ENCODE measurements at regions not wholly inside any gene's neighbourhood (a gene's known extent, or its start where the extent isn't known, plus 50 kb on each side); places are given as distances from the start of the nearest gene placed in this dataset.
"Not testable (repeated sequence)": the region's sequence is repeated elsewhere in the genome, so short reads cannot be mapped to it uniquely, and the experiment has no call there.

GRCh38 chr4:60709061-60709460 lies 491.1 kb upstream of the ADGRL3 start:
- Mint-ChIP-seq H3K9me3 (peaks cover 12% of the 10 kb centered on the region), H3K4me1 (no peaks in the 10 kb centered on the region), H3K4me3 (no peak overlapping the region), H3K36me3 (ENCODE audit: insufficient read depth) (no peaks in the 10 kb centered on the region), H3K27ac (ENCODE audit: low read depth) (no peak overlapping the region), H3K27me3 (no peaks in the 10 kb centered on the region)
- no peak for DNase-seq (ENCODE audit: low spot score in 2 of 2)
- ATAC-seq (replicated peaks; ENCODE audit: extremely low read depth, poor library complexity, severe bottlenecking), result no peak

GRCh38 chr4:60718874-60719273 lies 481.3 kb upstream of the ADGRL3 start:
- H3K27ac Mint-ChIP-seq (ENCODE audit: low read depth), result no peak overlapping the region
- H3K9me3 Mint-ChIP-seq, result peaks cover 20% of the 10 kb centered on the region
- no peak for DNase-seq (ENCODE audit: low spot score in 2 of 2)
- no peak overlapping the region for H3K4me3 Mint-ChIP-seq
- H3K27me3 Mint-ChIP-seq, result no peaks in the 10 kb centered on the region
- no peak for ATAC-seq (replicated peaks; ENCODE audit: extremely low read depth, poor library complexity, severe bottlenecking)
- H3K36me3 Mint-ChIP-seq (ENCODE audit: insufficient read depth), result no peaks in the 10 kb centered on the region
- no peaks in the 10 kb centered on the region for H3K4me1 Mint-ChIP-seq

GRCh38 chr4:60721685-60722084 lies 478.4 kb upstream of the ADGRL3 start:
- no peaks in the 10 kb centered on the region for H3K4me1 Mint-ChIP-seq
- H3K4me3 Mint-ChIP-seq, result no peak overlapping the region
- H3K36me3 Mint-ChIP-seq (ENCODE audit: insufficient read depth), result no peaks in the 10 kb centered on the region
- DNase-seq (ENCODE audit: low spot score in 2 of 2), result no peak
- no peak for ATAC-seq (replicated peaks; ENCODE audit: extremely low read depth, poor library complexity, severe bottlenecking)
- H3K27ac Mint-ChIP-seq (ENCODE audit: low read depth), result no peak overlapping the region
- no peaks in the 10 kb centered on the region for H3K27me3 Mint-ChIP-seq
- peaks cover 24% of the 10 kb centered on the region for H3K9me3 Mint-ChIP-seq

- Mint-ChIP-seq H3K4me3 (no peak overlapping the region), H3K27me3 (no peaks in the 10 kb centered on the region), H3K27ac (ENCODE audit: low read depth) (no peak overlapping the region), H3K36me3 (ENCODE audit: insufficient read depth) (no peaks in the 10 kb centered on the region), H3K4me1 (no peaks in the 10 kb centered on the region), H3K9me3 (peaks cover 22% of the 10 kb centered on the region)
- ATAC-seq (replicated peaks; ENCODE audit: extremely low read depth, poor library complexity, severe bottlenecking) (no peak), DNase-seq (ENCODE audit: low spot score in 2 of 2) (no peak)
Observed at GRCh38 chr4:60723796-60724195, 476.3 kb upstream of the ADGRL3 start.

GRCh38 chr4:60724623-60725022 lies 475.5 kb upstream of the ADGRL3 start:
- H3K4me1 Mint-ChIP-seq, result no peaks in the 10 kb centered on the region
- no peak for ATAC-seq (replicated peaks; ENCODE audit: extremely low read depth, poor library complexity, severe bottlenecking)
- no peaks in the 10 kb centered on the region for H3K36me3 Mint-ChIP-seq (ENCODE audit: insufficient read depth)
- H3K9me3 Mint-ChIP-seq, result peaks cover 25% of the 10 kb centered on the region
- DNase-seq (ENCODE audit: low spot score in 2 of 2), result no peak
- H3K27me3 Mint-ChIP-seq, result no peaks in the 10 kb centered on the region
- no peak overlapping the region for H3K4me3 Mint-ChIP-seq
- H3K27ac Mint-ChIP-seq (ENCODE audit: low read depth), result no peak overlapping the region

- H3K27me3 Mint-ChIP-seq, result no peaks in the 10 kb centered on the region
- H3K4me1 Mint-ChIP-seq, result no peaks in the 10 kb centered on the region
- H3K4me3 Mint-ChIP-seq, result no peak overlapping the region
- ATAC-seq (replicated peaks; ENCODE audit: extremely low read depth, poor library complexity, severe bottlenecking) (no peak), DNase-seq (ENCODE audit: low spot score in 2 of 2) (no peak)
- H3K9me3 Mint-ChIP-seq, result peaks cover 21% of the 10 kb centered on the region
- no peaks in the 10 kb centered on the region for H3K36me3 Mint-ChIP-seq (ENCODE audit: insufficient read depth)
- no peak overlapping the region for H3K27ac Mint-ChIP-seq (ENCODE audit: low read depth)
Observed at GRCh38 chr4:60726779-60727178, 473.3 kb upstream of the ADGRL3 start.

- Mint-ChIP-seq H3K27me3 (no peaks in the 10 kb centered on the region), H3K4me1 (no peaks in the 10 kb centered on the region), H3K36me3 (ENCODE audit: insufficient read depth) (no peaks in the 10 kb centered on the region), H3K27ac (ENCODE audit: low read depth) (no peak overlapping the region), H3K9me3 (peaks cover 19% of the 10 kb centered on the region), H3K4me3 (no peak overlapping the region)
- no peak for ATAC-seq (replicated peaks; ENCODE audit: extremely low read depth, poor library complexity, severe bottlenecking)
- no peak for DNase-seq (ENCODE audit: low spot score in 2 of 2)
Observed at GRCh38 chr4:60729194-60729593, 470.9 kb upstream of the ADGRL3 start.

GRCh38 chr4:60729764-60730163 lies 470.4 kb upstream of the ADGRL3 start:
- H3K9me3 Mint-ChIP-seq, result peaks cover 18% of the 10 kb centered on the region
- not testable (repeated sequence) for DNase-seq (ENCODE audit: low spot score in 2 of 2); H3K27me3 Mint-ChIP-seq; H3K27ac Mint-ChIP-seq (ENCODE audit: low read depth); H3K4me1 Mint-ChIP-seq; H3K4me3 Mint-ChIP-seq; ATAC-seq (replicated peaks; ENCODE audit: extremely low read depth, poor library complexity, severe bottlenecking); H3K36me3 Mint-ChIP-seq (ENCODE audit: insufficient read depth)

- H3K36me3 Mint-ChIP-seq (ENCODE audit: insufficient read depth), result no peaks in the 10 kb centered on the region
- no peaks in the 10 kb centered on the region for H3K4me1 Mint-ChIP-seq
- H3K27me3 Mint-ChIP-seq, result no peaks in the 10 kb centered on the region
- DNase-seq (ENCODE audit: low spot score in 2 of 2) (no peak), ATAC-seq (replicated peaks; ENCODE audit: extremely low read depth, poor library complexity, severe bottlenecking) (no peak)
- no peak overlapping the region for H3K27ac Mint-ChIP-seq (ENCODE audit: low read depth)
- peaks cover 24% of the 10 kb centered on the region for H3K9me3 Mint-ChIP-seq
- no peak overlapping the region for H3K4me3 Mint-ChIP-seq
Observed at GRCh38 chr4:60737858-60738257, 462.3 kb upstream of the ADGRL3 start.

- Mint-ChIP-seq H3K27me3 (no peaks in the 10 kb centered on the region), H3K36me3 (ENCODE audit: insufficient read depth) (no peaks in the 10 kb centered on the region), H3K4me3 (no peak overlapping the region), H3K27ac (ENCODE audit: low read depth) (no peak overlapping the region), H3K9me3 (peaks cover 37% of the 10 kb centered on the region), H3K4me1 (no peaks in the 10 kb centered on the region)
- DNase-seq (ENCODE audit: low spot score in 2 of 2) (no peak), ATAC-seq (replicated peaks; ENCODE audit: extremely low read depth, poor library complexity, severe bottlenecking) (no peak)
Observed at GRCh38 chr4:60743654-60744053, 456.5 kb upstream of the ADGRL3 start.

- Mint-ChIP-seq H3K4me3 (no peak overlapping the region), H3K27ac (ENCODE audit: low read depth) (no peak overlapping the region), H3K27me3 (no peaks in the 10 kb centered on the region), H3K4me1 (no peaks in the 10 kb centered on the region), H3K36me3 (ENCODE audit: insufficient read depth) (no peaks in the 10 kb centered on the region), H3K9me3 (peaks cover 38% of the 10 kb centered on the region)
- no peak for DNase-seq (ENCODE audit: low spot score in 2 of 2)
- no peak for ATAC-seq (replicated peaks; ENCODE audit: extremely low read depth, poor library complexity, severe bottlenecking)
Observed at GRCh38 chr4:60744767-60745166, 455.4 kb upstream of the ADGRL3 start.

GRCh38 chr4:60745800-60746571 lies 454.1 kb upstream of the ADGRL3 start:
- Mint-ChIP-seq H3K27me3 (no peaks in the 10 kb centered on the region), H3K36me3 (ENCODE audit: insufficient read depth) (no peaks in the 10 kb centered on the region), H3K27ac (ENCODE audit: low read depth) (no peak overlapping the region), H3K4me3 (no peak overlapping the region), H3K4me1 (no peaks in the 10 kb centered on the region), H3K9me3 (peaks cover 32% of the 10 kb centered on the region)
- no peak for DNase-seq (ENCODE audit: low spot score in 2 of 2)
- no peak for ATAC-seq (replicated peaks; ENCODE audit: extremely low read depth, poor library complexity, severe bottlenecking)

GRCh38 chr4:60750962-60751361 lies 449.2 kb upstream of the ADGRL3 start:
- H3K27ac Mint-ChIP-seq (ENCODE audit: low read depth), result no peak overlapping the region
- H3K4me3 Mint-ChIP-seq, result no peak overlapping the region
- DNase-seq (ENCODE audit: low spot score in 2 of 2), result no peak
- no peaks in the 10 kb centered on the region for H3K4me1 Mint-ChIP-seq
- no peak for ATAC-seq (replicated peaks; ENCODE audit: extremely low read depth, poor library complexity, severe bottlenecking)
- no peaks in the 10 kb centered on the region for H3K36me3 Mint-ChIP-seq (ENCODE audit: insufficient read depth)
- H3K27me3 Mint-ChIP-seq, result no peaks in the 10 kb centered on the region
- H3K9me3 Mint-ChIP-seq, result peaks cover 14% of the 10 kb centered on the region
